SK-N-SH (cell line): ENCODE measurements at regions not wholly inside any gene's neighbourhood (a gene's known extent, or its start where the extent isn't known, plus 50 kb on each side); places are given as distances from the start of the nearest gene placed in this dataset.

ENCODE experiments used
- CTCF ChIA-PET: fragments of 300-600, 350-600 bp; formaldehyde crosslinking; extraction: SDS; loops from one replicate; lab custom pipeline; 2021; lab: Yijun Ruan, JAX
- POLR2A ChIA-PET: fragments of 350-600 bp; sonication (Branson Sonifier 250); formaldehyde crosslinking; extraction: SDS; loops from one replicate; lab custom pipeline; 2020; ENCODE audit warnings: antibody characterized with exemption, inconsistent platforms; lab: Yijun Ruan, JAX
- DNase-seq: peaks from one replicate; pipeline ENCODE4 v3.0.0; 2012
- H2AFZ ChIP-seq: fragments of 200-600 bp; sonication (generic); 2 replicates; pipeline ENCODE4 v1.8.1; 2016; ENCODE audit warnings: antibody characterized with exemption, mild to moderate bottlenecking, low read depth
- H3F3A ChIP-seq: fragments of 200-600 bp; sonication (generic); replicated peaks from 2 replicates; pipeline ENCODE3; 2016; ENCODE audit warnings: antibody characterized with exemption, mild to moderate bottlenecking; ENCODE audit not compliant: insufficient read depth
- H3K27ac ChIP-seq, 2 experiments: fragments of 200-500 bp in 1 of 2; fragments of 200-600 bp in 1 of 2; sonication (Bioruptor generic) in 1 of 2; sonication (generic), shearing (Covaris generic) in 1 of 2; 2 replicates each; pipeline versions ENCODE4 v1.5.1 to v1.6.1; 2014 to 2016; ENCODE audit warnings: low read depth in 2 of 2, inconsistent platforms in 1 of 2, low read length in 1 of 2, mild to moderate bottlenecking in 1 of 2, mixed read lengths in 1 of 2
- H3K27me3 ChIP-seq: fragments of 200-600 bp; sonication (generic), shearing (Covaris generic); 2 replicates; pipeline ENCODE4 v1.6.1; 2016; ENCODE audit warnings: mixed run types; ENCODE audit not compliant: insufficient read depth
- H3K36me3 ChIP-seq, 2 experiments: fragments of 200-500 bp in 1 of 2; fragments of 200-600 bp in 1 of 2; sonication (Bioruptor generic) in 1 of 2; sonication (generic) in 1 of 2; replicated peaks in 1 of 2; 2 replicates each; pipeline versions ENCODE3 to v1.5.1; 2014 to 2016; ENCODE audit warnings: low read length in 1 of 2, mild to moderate bottlenecking in 1 of 2; ENCODE audit not compliant: insufficient read depth in 2 of 2, control insufficient read depth in 1 of 2
- H3K4me1 ChIP-seq, 2 experiments: fragments of 200-500 bp in 1 of 2; fragments of 200-600 bp in 1 of 2; sonication (Bioruptor generic) in 1 of 2; sonication (generic), shearing (Covaris generic) in 1 of 2; 2 replicates each; pipeline versions ENCODE4 v1.5.1 to v1.6.1; 2014 to 2016; ENCODE audit warnings: low read depth in 1 of 2, low read length in 1 of 2, mixed run types in 1 of 2; ENCODE audit not compliant: insufficient read depth in 2 of 2, control insufficient read depth in 1 of 2
- H3K4me2 ChIP-seq: fragments of 200-600 bp; sonication (generic), shearing (Covaris generic); 2 replicates; pipeline ENCODE4 v1.6.1; 2017; ENCODE audit warnings: mixed run types
- H3K4me3 ChIP-seq, 2 experiments: fragments of 200-500 bp in 1 of 2; fragments of 200-600 bp in 1 of 2; sonication (Bioruptor generic) in 1 of 2; sonication (generic), shearing (Covaris generic) in 1 of 2; 2 replicates each; pipeline versions ENCODE4 v1.5.1 to v1.8.1; 2014 to 2016; ENCODE audit warnings: low read depth in 2 of 2, inconsistent platforms in 1 of 2, low read length in 1 of 2, mild to moderate bottlenecking in 1 of 2, mixed read lengths in 1 of 2, moderate library complexity in 1 of 2
- H3K79me2 ChIP-seq: fragments of 200-600 bp; sonication (generic); 2 replicates; pipeline ENCODE4 v1.8.1; 2017; ENCODE audit warnings: mild to moderate bottlenecking; ENCODE audit not compliant: insufficient read depth
- H3K9ac ChIP-seq: fragments of 200-600 bp; sonication (generic); 2 replicates; pipeline ENCODE4 v1.6.1; 2017; ENCODE audit warnings: mixed run types
- H3K9me2 ChIP-seq: fragments of 200-600 bp; sonication (generic); 2 replicates; pipeline ENCODE4 v1.6.1; 2017; ENCODE audit warnings: mixed run types
- H3K9me3 ChIP-seq: fragments of 200-600 bp; sonication (generic); 2 replicates; pipeline ENCODE4 v1.6.1; 2017; ENCODE audit warnings: mixed run types, mild to moderate bottlenecking, moderate library complexity
- H4K20me1 ChIP-seq: fragments of 200-600 bp; sonication (generic); 2 replicates; pipeline ENCODE4 v1.6.1; 2017; ENCODE audit warnings: mild to moderate bottlenecking, mixed run types; ENCODE audit not compliant: insufficient read depth
- CTCF ChIP-seq: fragments of 200-600 bp; sonication (generic); IDR thresholded peaks from 2 replicates; pipeline ENCODE4 v1.6.1; 2017; ENCODE audit warnings: antibody characterized with exemption, mild to moderate bottlenecking, moderate library complexity
- EP300 ChIP-seq, 2 experiments: IDR thresholded peaks; 2 replicates each; pipeline versions ENCODE4 v1.4.0 to v1.6.1; 2012; ENCODE audit warnings: borderline replicate concordance in 1 of 2, low read depth in 1 of 2, low read length in 1 of 2
- GABPA ChIP-seq: IDR thresholded peaks from 2 replicates; pipeline ENCODE4 v1.4.0; 2012; ENCODE audit warnings: low read depth, mild to moderate bottlenecking
- IRF3 ChIP-seq: fragments of 150-350 bp; IDR thresholded peaks from 2 replicates; pipeline ENCODE4 v1.6.1; 2016; ENCODE audit warnings: mild to moderate bottlenecking, low read depth, low read length
- JUND ChIP-seq: IDR thresholded peaks from 2 replicates; pipeline ENCODE4 v1.4.0; 2012
- MAX ChIP-seq: IDR thresholded peaks from 2 replicates; pipeline ENCODE4 v1.4.0; 2012; ENCODE audit warnings: low read depth
- MEF2A ChIP-seq: IDR thresholded peaks from 2 replicates; pipeline ENCODE4 v1.4.0; 2012; ENCODE audit warnings: low read depth, borderline replicate concordance
- NFIC ChIP-seq: IDR thresholded peaks from 2 replicates; pipeline ENCODE4 v1.4.0; 2012; ENCODE audit warnings: borderline replicate concordance
- POLR2AphosphoS5 ChIP-seq: IDR thresholded peaks from 2 replicates; pipeline ENCODE4 v1.6.1; 2012; ENCODE audit warnings: low read depth, low read length
- RAD21 ChIP-seq: IDR thresholded peaks from 2 replicates; pipeline ENCODE4 v1.6.1; 2012; ENCODE audit warnings: mild to moderate bottlenecking, low read length
- RCOR1 ChIP-seq: fragments of 150-350 bp; IDR thresholded peaks from 2 replicates; pipeline ENCODE4 v1.6.1; 2017; ENCODE audit warnings: antibody characterized with exemption, low read length
- RXRA ChIP-seq: IDR thresholded peaks from 2 replicates; pipeline ENCODE4 v1.4.0; 2012; ENCODE audit warnings: low read depth, mild to moderate bottlenecking, borderline replicate concordance
- SIN3A ChIP-seq: IDR thresholded peaks from 2 replicates; pipeline ENCODE4 v1.6.1; 2012; ENCODE audit warnings: low read depth, mild to moderate bottlenecking, low read length, moderate library complexity, borderline replicate concordance
- TCF12 ChIP-seq: IDR thresholded peaks from 2 replicates; pipeline ENCODE4 v1.4.0; 2012
- USF2 ChIP-seq: fragments of 150-350 bp; IDR thresholded peaks from 2 replicates; pipeline ENCODE4 v1.6.1; 2017; ENCODE audit warnings: antibody characterized with exemption, low read length, low read depth, borderline replicate concordance
- YY1 ChIP-seq: IDR thresholded peaks from 2 replicates; pipeline ENCODE4 v1.4.0; 2012; ENCODE audit warnings: low read depth, mild to moderate bottlenecking
- ZBTB33 ChIP-seq: IDR thresholded peaks from 2 replicates; pipeline ENCODE4 v1.4.0; 2012; ENCODE audit warnings: low read depth, borderline replicate concordance
- WGBS: methylation state at CpG from one replicate; pipeline ENCODE4 v1.1.6; 2017; ENCODE audit warnings: low lambda C conversion rate; 5-methylcytosine and 5-hydroxymethylcytosine counted together

- no peak for TF ChIP-seq CTCF
- TF ChIP-seq MEF2A, result no peak
- TF ChIP-seq ZBTB33, result no peak
- no peak for TF ChIP-seq MAX
- no peak for TF ChIP-seq SIN3A
- TF ChIP-seq USF2, result no peak
- no peak for TF ChIP-seq JUND
- TF ChIP-seq POLR2AphosphoS5, result no peak
- no peak for TF ChIP-seq IRF3
- no peak for TF ChIP-seq EP300 (IDR thresholded peaks at IDR 0.05; ENCODE audit: borderline replicate concordance in 1 of 2, low read depth in 1 of 2, low read length in 1 of 2)
- TF ChIP-seq YY1, result no peak
- no peak for TF ChIP-seq GABPA
- TF ChIP-seq TCF12, result no peak
- TF ChIP-seq RCOR1, result no peak
- TF ChIP-seq NFIC, result no peak
- TF ChIP-seq RAD21, result no peak
- TF ChIP-seq RXRA, result no peak
- no peak overlapping the region for H2AFZ ChIP-seq
- no peak for DNase-seq
- H3K4me3 ChIP-seq, result no peak overlapping the region
- no peaks in the 10 kb centered on the region for H3K4me1 ChIP-seq
- H3K4me2 ChIP-seq, result no peak overlapping the region
- ChIA-PET CTCF (no interaction called here), POLR2A (no interaction called here)
- no peak overlapping the region for H3K27ac ChIP-seq
- 8% methylated on average over 1 of the region's 1 CpG for WGBS
- H3F3A ChIP-seq, result no peaks in the 10 kb centered on the region
- no peaks in the 10 kb centered on the region for H3K9me2 ChIP-seq
- no peaks in the 10 kb centered on the region for H3K79me2 ChIP-seq
- no peaks in the 10 kb centered on the region for H3K9me3 ChIP-seq
- peaks cover 50% of the 10 kb centered on the region for H3K27me3 ChIP-seq
- no peaks in the 10 kb centered on the region for H3K36me3 ChIP-seq
- H3K9ac ChIP-seq, result no peak overlapping the region
- H4K20me1 ChIP-seq, result no peaks in the 10 kb centered on the region
Measured at GRCh38 chrX:45862801-45863200, 662.1 kb upstream of the DIPK2B start.
